ENCODE measurements at regions not wholly inside any gene's neighbourhood (a gene's known extent, or its start where the extent isn't known, plus 50 kb on each side); places are given as distances from the start of the nearest gene placed in this dataset.

GRCh38 chr6:71486461-71486860, 197.8 kb downstream of the OGFRL1 start:
- DNase-seq: no peak

GRCh38 chr6:71488186-71488585, 199.6 kb downstream of the OGFRL1 start:
- no peak for DNase-seq

GRCh38 chr6:71489736-71490135, 201.1 kb downstream of the OGFRL1 start:
- DNase-seq: no peak

- DNase-seq: no peak
Measured at GRCh38 chr6:71490876-71491275, 202.3 kb downstream of the OGFRL1 start.

- DNase-seq: no peak
Measured at GRCh38 chr6:71491844-71492243, 203.2 kb downstream of the OGFRL1 start.

GRCh38 chr6:71492668-71493067, 204.1 kb downstream of the OGFRL1 start:
- no peak for DNase-seq

- DNase-seq: peak; percentile 1
Measured at GRCh38 chr6:71496018-71496721, 207.6 kb downstream of the OGFRL1 start.

- no peak for DNase-seq
Measured at GRCh38 chr6:71496722-71497033, 208.1 kb downstream of the OGFRL1 start.

GRCh38 chr6:71498638-71499037, 210.0 kb downstream of the OGFRL1 start:
- no peak for DNase-seq

GRCh38 chr6:71499667-71500066, 211.1 kb downstream of the OGFRL1 start:
- DNase-seq: no peak

GRCh38 chr6:71502168-71502567, 213.6 kb downstream of the OGFRL1 start:
- no peak for DNase-seq

- no peak for DNase-seq
Measured at GRCh38 chr6:71502956-71503355, 214.3 kb downstream of the OGFRL1 start.

- DNase-seq: no peak
Measured at GRCh38 chr6:71507183-71507582, 218.6 kb downstream of the OGFRL1 start.

GRCh38 chr6:71509191-71510005, 220.8 kb downstream of the OGFRL1 start:
- no peak for DNase-seq

GRCh38 chr6:71510057-71510713, 221.6 kb downstream of the OGFRL1 start:
- no peak for DNase-seq

GRCh38 chr6:71510856-71511255, 222.2 kb downstream of the OGFRL1 start:
- no peak for DNase-seq

- DNase-seq: no peak
Measured at GRCh38 chr6:71512256-71512655, 223.6 kb downstream of the OGFRL1 start.

GRCh38 chr6:71513036-71513435, 224.4 kb downstream of the OGFRL1 start:
- no peak for DNase-seq

GRCh38 chr6:71523548-71523947, 234.9 kb downstream of the OGFRL1 start:
- DNase-seq: no peak

GRCh38 chr6:71524201-71524600, 235.6 kb downstream of the OGFRL1 start:
- no peak for DNase-seq

- DNase-seq: no peak
Measured at GRCh38 chr6:71527886-71528285, 239.3 kb downstream of the OGFRL1 start.

GRCh38 chr6:71529026-71529425, 240.4 kb downstream of the OGFRL1 start:
- DNase-seq: no peak

- DNase-seq: no peak
Measured at GRCh38 chr6:71529769-71530168, 241.2 kb downstream of the OGFRL1 start.

- DNase-seq: no peak
Measured at GRCh38 chr6:71531006-71531405, 242.4 kb downstream of the OGFRL1 start.

Data from CD4-positive, alpha-beta T cell treated with Interleukin-21 for 1 hour (primary cell).